ENCODE measurements at regions not wholly inside any gene's neighbourhood (a gene's known extent, or its start where the extent isn't known, plus 50 kb on each side); places are given as distances from the start of the nearest gene placed in this dataset.

DNA sequence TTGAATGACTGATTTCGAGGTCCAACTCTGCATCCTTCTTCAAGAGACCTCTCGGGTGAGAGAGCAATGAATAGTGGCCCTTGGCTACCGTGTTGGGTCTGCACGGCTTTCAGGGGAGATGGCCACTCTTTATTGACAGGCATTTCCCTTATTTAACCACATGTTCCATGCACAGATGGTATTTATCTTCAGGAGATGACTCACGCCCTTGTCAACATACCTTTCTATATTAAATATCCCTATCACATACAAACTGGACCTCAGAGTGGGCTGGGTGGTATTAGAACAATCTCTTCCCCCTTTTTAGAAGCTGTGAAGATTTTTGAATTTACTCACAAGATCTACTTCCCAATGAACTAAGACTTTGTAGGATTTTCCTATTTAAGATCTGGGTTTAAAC lies 109.6 kb upstream of the CDC42EP3 start:
- DNase-seq (ENCODE audit: low read depth): peak; percentile 71
- no peak overlapping the region for H3K4me3 ChIP-seq (ENCODE audit: low read depth, low read length)
- TF ChIP-seq, protein P1, sequence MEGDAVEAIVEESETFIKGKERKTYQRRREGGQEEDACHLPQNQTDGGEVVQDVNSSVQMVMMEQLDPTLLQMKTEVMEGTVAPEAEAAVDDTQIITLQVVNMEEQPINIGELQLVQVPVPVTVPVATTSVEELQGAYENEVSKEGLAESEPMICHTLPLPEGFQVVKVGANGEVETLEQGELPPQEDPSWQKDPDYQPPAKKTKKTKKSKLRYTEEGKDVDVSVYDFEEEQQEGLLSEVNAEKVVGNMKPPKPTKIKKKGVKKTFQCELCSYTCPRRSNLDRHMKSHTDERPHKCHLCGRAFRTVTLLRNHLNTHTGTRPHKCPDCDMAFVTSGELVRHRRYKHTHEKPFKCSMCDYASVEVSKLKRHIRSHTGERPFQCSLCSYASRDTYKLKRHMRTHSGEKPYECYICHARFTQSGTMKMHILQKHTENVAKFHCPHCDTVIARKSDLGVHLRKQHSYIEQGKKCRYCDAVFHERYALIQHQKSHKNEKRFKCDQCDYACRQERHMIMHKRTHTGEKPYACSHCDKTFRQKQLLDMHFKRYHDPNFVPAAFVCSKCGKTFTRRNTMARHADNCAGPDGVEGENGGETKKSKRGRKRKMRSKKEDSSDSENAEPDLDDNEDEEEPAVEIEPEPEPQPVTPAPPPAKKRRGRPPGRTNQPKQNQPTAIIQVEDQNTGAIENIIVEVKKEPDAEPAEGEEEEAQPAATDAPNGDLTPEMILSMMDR (IDR thresholded peaks at IDR 0.05; ENCODE audit: insufficient read depth, low read depth, low read length): no peak

DNA sequence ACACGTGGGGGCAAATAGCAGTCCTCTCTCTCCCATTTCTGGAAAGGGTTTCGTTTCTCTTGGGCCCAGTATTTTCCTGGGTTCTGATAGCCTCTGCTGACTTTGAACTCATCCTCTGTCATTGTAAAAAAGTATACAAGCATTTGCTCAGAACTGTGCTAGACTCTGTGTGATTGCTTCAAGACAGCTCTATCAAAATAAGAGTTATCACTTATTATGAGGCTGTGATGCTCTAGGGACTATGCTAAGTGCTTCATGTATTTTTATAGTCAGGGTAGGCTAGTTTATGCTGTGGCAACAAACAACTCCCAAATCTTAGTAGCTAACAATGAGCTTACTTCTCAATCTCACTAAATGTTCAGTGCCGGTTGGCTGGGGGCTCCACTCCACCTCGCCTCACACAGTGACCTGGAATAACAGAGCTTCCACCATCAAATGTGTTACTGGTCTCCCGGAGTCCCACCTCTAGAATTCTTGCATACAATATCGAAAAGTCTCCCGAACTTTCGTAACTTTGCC lies 110.8 kb upstream of the CDC42EP3 start:
- no peak for DNase-seq (ENCODE audit: low read depth)
- H3K4me3 ChIP-seq (ENCODE audit: low read depth, low read length): no peak overlapping the region
- TF ChIP-seq, protein P1 (IDR thresholded peaks at IDR 0.05; ENCODE audit: insufficient read depth, low read depth, low read length): no peak

DNA sequence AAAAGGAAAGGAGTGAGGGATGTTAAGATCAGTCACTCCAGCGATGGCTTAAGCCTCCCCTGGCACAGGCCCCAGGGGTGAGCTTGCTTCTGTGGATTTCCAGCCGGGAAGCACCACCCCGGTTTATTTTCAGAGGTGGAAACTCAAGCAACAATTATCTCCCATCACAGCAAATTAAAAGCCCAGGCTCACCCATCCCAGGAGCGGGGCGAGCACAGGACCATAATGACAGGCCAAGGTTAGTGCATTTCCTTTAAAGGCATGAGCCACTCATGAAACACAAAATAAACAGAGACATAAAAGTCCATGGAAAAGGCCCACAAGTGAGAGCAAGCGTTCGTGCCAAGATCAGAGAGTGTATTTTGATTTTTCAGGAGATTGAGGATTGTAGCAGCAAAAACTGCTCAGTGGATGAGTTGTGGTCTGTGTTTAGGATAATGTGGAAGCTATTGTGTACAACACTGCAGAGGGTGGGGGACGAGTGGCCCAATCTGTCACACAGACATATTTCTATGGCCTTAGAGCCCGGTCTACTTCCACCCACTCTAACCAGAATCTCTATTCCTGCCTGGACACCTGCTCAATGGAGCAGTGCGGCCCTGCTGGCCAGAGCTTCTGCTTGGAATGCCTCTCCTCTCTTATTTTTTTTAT lies 111.4 kb upstream of the CDC42EP3 start:
- no peak overlapping the region for H3K4me3 ChIP-seq (ENCODE audit: low read depth, low read length)
- peak; percentile 65 for DNase-seq (ENCODE audit: low read depth)
- TF ChIP-seq, protein P1 (IDR thresholded peaks at IDR 0.05; ENCODE audit: insufficient read depth, low read depth, low read length): no peak

DNA sequence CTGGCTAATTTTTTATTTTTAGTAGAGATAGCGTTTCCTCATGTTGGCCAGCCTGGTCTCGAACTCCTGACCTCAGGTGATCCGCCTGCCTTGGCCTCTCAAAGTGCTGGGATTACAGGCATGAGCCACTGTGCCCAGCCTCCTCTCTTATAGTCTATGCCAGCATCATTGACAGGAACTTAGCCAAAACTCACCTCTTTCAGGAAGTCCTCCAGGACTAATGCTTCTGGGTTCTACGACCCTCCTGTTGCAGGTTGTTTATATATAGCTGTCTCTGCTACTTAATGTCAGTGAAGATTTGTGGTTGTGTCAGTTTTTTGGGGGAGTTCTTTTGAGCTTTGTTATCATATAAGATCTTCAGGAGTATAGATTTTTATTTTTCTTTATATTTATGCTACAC lies 112.1 kb upstream of the CDC42EP3 start:
- TF ChIP-seq, protein P1 (IDR thresholded peaks at IDR 0.05; ENCODE audit: insufficient read depth, low read depth, low read length): no peak
- DNase-seq (ENCODE audit: low read depth): no peak
- no peak overlapping the region for H3K4me3 ChIP-seq (ENCODE audit: low read depth, low read length)

DNA sequence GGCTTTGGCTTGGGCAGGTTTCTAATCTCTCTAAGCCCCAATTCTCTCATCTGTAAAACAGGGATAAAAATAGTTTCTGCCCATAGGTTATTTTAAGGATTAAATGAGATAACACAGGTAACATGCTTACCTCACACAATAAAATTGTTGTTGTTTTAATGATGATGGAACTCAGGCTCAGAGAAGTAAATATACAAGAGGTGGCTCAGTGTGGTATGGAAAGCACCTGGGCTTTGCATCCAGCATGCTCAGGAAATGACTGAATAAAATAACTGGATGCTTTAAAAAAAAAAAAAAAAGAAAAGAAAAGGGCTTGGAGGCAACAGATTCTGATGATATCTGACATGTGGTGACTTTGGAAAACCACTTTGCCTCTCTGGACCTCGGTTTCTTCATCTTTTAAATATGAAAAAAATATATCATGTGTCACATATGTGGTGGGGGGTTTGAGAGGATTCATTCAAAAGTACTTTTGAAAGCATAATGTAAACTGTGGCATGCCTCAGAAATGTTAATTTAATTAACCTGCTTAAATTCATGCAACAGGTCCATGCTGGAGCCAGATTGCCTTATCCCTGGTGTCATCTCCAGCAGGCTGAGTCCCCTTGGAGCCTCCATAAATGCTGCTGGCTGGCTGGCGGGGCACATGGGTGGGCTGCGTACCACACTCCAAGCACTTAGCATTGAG lies 112.8 kb upstream of the CDC42EP3 start:
- TF ChIP-seq, protein P1 (IDR thresholded peaks at IDR 0.05; ENCODE audit: insufficient read depth, low read depth, low read length): no peak
- no peak for DNase-seq (ENCODE audit: low read depth)
- no peak overlapping the region for H3K4me3 ChIP-seq (ENCODE audit: low read depth, low read length)

DNA sequence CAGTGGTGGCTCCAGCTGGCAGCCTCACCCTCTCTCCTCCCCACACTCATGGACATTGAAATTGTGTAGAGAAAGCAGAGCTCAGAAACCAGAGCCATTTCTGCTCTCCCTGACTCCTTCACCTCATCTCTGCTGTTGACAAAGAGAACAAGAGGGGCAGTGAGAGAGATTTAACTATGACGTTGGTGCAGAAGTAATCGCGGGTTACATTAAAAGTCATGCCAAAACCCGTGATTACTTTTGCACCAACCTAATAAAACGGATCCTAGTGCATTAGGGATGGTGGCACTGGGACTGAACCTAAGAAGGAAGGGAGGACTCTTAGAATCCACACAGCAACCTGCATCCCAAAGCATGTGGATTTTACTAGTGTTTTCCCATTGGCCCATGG lies 113.3 kb upstream of the CDC42EP3 start:
- H3K4me3 ChIP-seq (ENCODE audit: low read depth, low read length): no peak overlapping the region
- TF ChIP-seq, protein P1 (IDR thresholded peaks at IDR 0.05; ENCODE audit: insufficient read depth, low read depth, low read length): no peak

More for the DNA sequence above, 113.3 kb upstream of the CDC42EP3 start:
- no peak for DNase-seq (ENCODE audit: low read depth)

Data from fibroblast of villous mesenchyme (primary cell).